PC-3 (cell line): ENCODE measurements at regions not wholly inside any gene's neighbourhood (a gene's known extent, or its start where the extent isn't known, plus 50 kb on each side); places are given as distances from the start of the nearest gene placed in this dataset.

Source experiments
- ATAC-seq: fragments of 200-7000 bp; cut with Tn5 transposase; 2 replicates; pipeline ENCODE4 v1.9.1; 2020; ENCODE audit warnings: mild to moderate bottlenecking, moderate library complexity
- BruUV-seq: library from RNA; stranded (reverse); fragments of 400-500 nt; replicated peaks from 2 replicates; lab custom pipeline; 2021; lab: Mats Ljungman, UMichigan
- CTCF ChIA-PET: fragments of 300-600 bp; sonication (Branson Sonifier 250); formaldehyde crosslinking; loops from one replicate; lab custom pipeline; 2022; ENCODE audit warnings: antibody characterized with exemption; lab: Charles Lee
- POLR2A ChIA-PET: fragments of 300-600 bp; sonication (Branson Sonifier 250); formaldehyde crosslinking; loops from one replicate; lab custom pipeline; 2022; ENCODE audit warnings: antibody characterized with exemption; ENCODE audit not compliant: unreplicated experiment; lab: Charles Lee
- DNase-seq: peaks from one replicate; pipeline ENCODE4 v3.0.0-alpha.2; 2015
- H2AFZ ChIP-seq: fragments of 300-600 bp; sonication (generic); 2 replicates; pipeline ENCODE4 v1.6.0; 2016; ENCODE audit warnings: antibody characterized with exemption, low read length
- H3F3A ChIP-seq: fragments of 300-600 bp; sonication (generic); one replicate; pipeline ENCODE4 v1.6.0; 2017; ENCODE audit warnings: antibody characterized with exemption, low read length, control low read depth, mild to moderate bottlenecking; ENCODE audit not compliant: unreplicated experiment
- H3K27ac ChIP-seq: fragments of 300-600 bp; sonication (generic); 2 replicates; pipeline ENCODE4 v1.5.1; 2016; ENCODE audit warnings: mild to moderate bottlenecking, low read length
- H3K27me3 ChIP-seq: fragments of 300-600 bp; sonication (generic); 2 replicates; pipeline ENCODE4 v1.6.1; 2016; ENCODE audit warnings: low read length, mixed read lengths
- H3K36me3 ChIP-seq: fragments of 300-600 bp; sonication (generic); 2 replicates; pipeline ENCODE4 v1.6.1; 2016; ENCODE audit warnings: low read depth, mixed run types, low read length, mixed read lengths
- H3K4me1 ChIP-seq: fragments of 300-600 bp; sonication (generic); 2 replicates; pipeline ENCODE4 v1.5.1; 2016; ENCODE audit warnings: low read length; ENCODE audit not compliant: insufficient read depth
- H3K4me2 ChIP-seq: fragments of 300-600 bp; sonication (generic); 2 replicates; pipeline ENCODE4 v1.6.0; 2016; ENCODE audit warnings: low read length
- H3K4me3 ChIP-seq: fragments of 300-600 bp; sonication (generic); 2 replicates; pipeline ENCODE4 v1.5.1; 2016; ENCODE audit warnings: mild to moderate bottlenecking, low read length, mixed read lengths
- H3K79me2 ChIP-seq: fragments of 300-600 bp; sonication (generic); 2 replicates; pipeline ENCODE4 v1.6.1; 2017; ENCODE audit warnings: low read length, mixed read lengths
- H3K9ac ChIP-seq: fragments of 300-600 bp; sonication (generic); 2 replicates; pipeline ENCODE4 v1.6.0; 2016; ENCODE audit warnings: mild to moderate bottlenecking, low read length
- H3K9me2 ChIP-seq: fragments of 300-600 bp; sonication (generic); replicated peaks from 2 replicates; pipeline ENCODE4 v1.6.1; 2016; ENCODE audit warnings: mixed run types, low read length, mixed read lengths
- H3K9me3 ChIP-seq: fragments of 300-600 bp; sonication (generic); 2 replicates; pipeline ENCODE4 v1.6.1; 2016; ENCODE audit warnings: low read length, mixed read lengths
- H4K20me1 ChIP-seq: fragments of 300-600 bp; sonication (generic); 2 replicates; pipeline ENCODE4 v1.6.1; 2016; ENCODE audit warnings: low read length, mixed read lengths
- EZH2 ChIP-seq: fragments of 300-600 bp; sonication (generic); IDR thresholded peaks from one replicate; pipeline ENCODE4 v1.6.1; 2017; ENCODE audit warnings: antibody characterized with exemption, mild to moderate bottlenecking, low read length; ENCODE audit not compliant: unreplicated experiment
- EZH2phosphoT487 ChIP-seq: fragments of 300-600 bp; sonication (generic); IDR thresholded peaks from 2 replicates; pipeline ENCODE4 v1.6.1; 2018; ENCODE audit warnings: mild to moderate bottlenecking, antibody characterized with exemption, low read length, borderline replicate concordance
- intact Hi-C: fragments of 100-400 bp; cut with micrococcal nuclease; formaldehyde crosslinking; loops from 2 replicates; pipeline ENCODE4 v1.9.0; 2023
- TF ChIP-seq, protein P1 (sequence below): fragments of 300-600 bp; sonication (generic); conservative IDR thresholded peaks from 2 replicates; pipeline ENCODE4 v1.5.1; 2017; ENCODE audit warnings: antibody characterized with exemption, low read depth, mild to moderate bottlenecking, low read length

DNA sequence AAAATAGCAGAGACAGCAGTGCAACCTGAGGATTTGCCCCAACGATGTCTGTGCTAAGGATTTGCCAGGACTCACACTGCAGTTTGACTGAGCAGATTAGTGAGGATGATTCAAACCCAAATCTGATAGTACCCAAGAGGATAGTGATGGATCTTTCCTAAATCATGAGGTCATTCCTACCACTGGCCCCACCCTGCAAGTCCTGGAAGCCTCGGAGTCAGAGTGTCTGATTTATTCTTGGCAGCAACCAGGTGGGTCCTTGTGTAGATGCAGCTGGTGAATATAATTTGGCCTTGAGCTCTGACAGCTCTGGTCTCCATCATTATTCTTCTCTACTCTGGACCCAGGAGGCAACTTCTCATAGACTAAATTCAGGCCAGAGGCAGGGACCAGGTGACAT, 179.3 kb upstream of the RAG2 start:
- H3K36me3 ChIP-seq: no peaks in the 10 kb centered on the region
- no peaks in the 10 kb centered on the region for H4K20me1 ChIP-seq
- CTCF ChIA-PET: no interaction called here
- H3K4me2 ChIP-seq: no peak overlapping the region
- H3K79me2 ChIP-seq: no peaks in the 10 kb centered on the region
- no TSS peak for BruUV-seq
- peaks cover 12% of the 10 kb centered on the region; the same call in 1 of the 2 replicates for H3K27me3 ChIP-seq
- TF ChIP-seq EZH2phosphoT487: no peak
- TF ChIP-seq EZH2: no peak
- TF ChIP-seq, protein P1, sequence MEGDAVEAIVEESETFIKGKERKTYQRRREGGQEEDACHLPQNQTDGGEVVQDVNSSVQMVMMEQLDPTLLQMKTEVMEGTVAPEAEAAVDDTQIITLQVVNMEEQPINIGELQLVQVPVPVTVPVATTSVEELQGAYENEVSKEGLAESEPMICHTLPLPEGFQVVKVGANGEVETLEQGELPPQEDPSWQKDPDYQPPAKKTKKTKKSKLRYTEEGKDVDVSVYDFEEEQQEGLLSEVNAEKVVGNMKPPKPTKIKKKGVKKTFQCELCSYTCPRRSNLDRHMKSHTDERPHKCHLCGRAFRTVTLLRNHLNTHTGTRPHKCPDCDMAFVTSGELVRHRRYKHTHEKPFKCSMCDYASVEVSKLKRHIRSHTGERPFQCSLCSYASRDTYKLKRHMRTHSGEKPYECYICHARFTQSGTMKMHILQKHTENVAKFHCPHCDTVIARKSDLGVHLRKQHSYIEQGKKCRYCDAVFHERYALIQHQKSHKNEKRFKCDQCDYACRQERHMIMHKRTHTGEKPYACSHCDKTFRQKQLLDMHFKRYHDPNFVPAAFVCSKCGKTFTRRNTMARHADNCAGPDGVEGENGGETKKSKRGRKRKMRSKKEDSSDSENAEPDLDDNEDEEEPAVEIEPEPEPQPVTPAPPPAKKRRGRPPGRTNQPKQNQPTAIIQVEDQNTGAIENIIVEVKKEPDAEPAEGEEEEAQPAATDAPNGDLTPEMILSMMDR: no peak
- H3K27ac ChIP-seq: no peak overlapping the region
- H3K9me2 ChIP-seq: no peaks in the 10 kb centered on the region
- H2AFZ ChIP-seq: no peak overlapping the region
- DNase-seq (no peak), ATAC-seq (no peak)
- intact Hi-C loops: no loop called here
- POLR2A ChIA-PET: no interaction called here
- H3K9me3 ChIP-seq: no peaks in the 10 kb centered on the region
- no peak overlapping the region for H3K9ac ChIP-seq
- no peaks in the 10 kb centered on the region for H3K4me1 ChIP-seq
- no peak overlapping the region for H3K4me3 ChIP-seq
- H3F3A ChIP-seq: no peaks in the 10 kb centered on the region

DNA sequence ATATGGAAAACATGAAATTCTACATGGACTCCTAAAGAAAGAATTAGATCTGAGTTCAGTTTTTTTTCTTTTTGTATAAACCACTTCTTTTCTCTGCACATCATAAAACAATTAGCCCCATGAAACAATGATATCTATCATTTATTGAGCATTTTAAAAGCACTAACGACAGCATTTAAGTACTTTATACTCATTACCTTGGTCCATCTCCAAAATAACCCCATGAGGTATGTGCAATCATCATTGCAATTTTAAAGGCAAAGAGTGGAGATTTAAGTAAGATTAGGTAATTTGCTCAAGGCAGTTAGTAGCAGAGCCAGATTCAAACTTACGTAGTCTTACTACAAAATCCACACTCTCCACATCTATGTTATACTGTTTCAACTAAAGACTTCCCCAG, 177.7 kb upstream of the RAG2 start:
- POLR2A ChIA-PET: no interaction called here
- no peaks in the 10 kb centered on the region for H3K9me2 ChIP-seq
- H2AFZ ChIP-seq: no peak overlapping the region
- DNase-seq (no peak), ATAC-seq (no peak)
- no peaks in the 10 kb centered on the region for H3K79me2 ChIP-seq
- BruUV-seq: no TSS peak
- no peaks in the 10 kb centered on the region for H3K36me3 ChIP-seq
- no peaks in the 10 kb centered on the region for H4K20me1 ChIP-seq
- intact Hi-C loops: no loop called here
- CTCF ChIA-PET: no interaction called here
- no peaks in the 10 kb centered on the region for H3F3A ChIP-seq
- no peak overlapping the region for H3K4me2 ChIP-seq
- no peak overlapping the region for H3K27ac ChIP-seq
- TF ChIP-seq, protein P1: no peak
- TF ChIP-seq EZH2 (no peak), EZH2phosphoT487 (no peak)
- no peaks in the 10 kb centered on the region for H3K4me1 ChIP-seq
- no peaks in the 10 kb centered on the region for H3K9me3 ChIP-seq
- H3K27me3 ChIP-seq: peaks cover 20% of the 10 kb centered on the region
- no peak overlapping the region for H3K9ac ChIP-seq
- H3K4me3 ChIP-seq: no peak overlapping the region

DNA sequence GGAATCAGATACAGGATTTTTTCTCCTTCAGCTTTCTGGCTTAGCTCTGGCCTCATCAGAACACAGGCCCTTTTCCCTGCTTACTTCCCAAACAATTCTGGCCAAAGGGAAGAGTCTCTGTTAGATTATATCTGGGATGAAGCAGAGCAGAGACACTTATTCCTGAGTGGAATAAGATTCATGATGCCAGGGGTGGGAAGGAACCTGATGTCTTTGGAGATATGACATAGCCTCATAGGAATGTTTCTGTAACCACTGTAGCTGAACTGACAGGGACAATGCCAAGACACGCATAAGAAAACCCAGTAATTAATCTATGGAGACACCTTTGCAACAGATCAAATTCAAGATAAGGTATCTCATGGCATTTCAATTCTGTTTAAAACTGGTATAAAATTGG, 177.1 kb upstream of the RAG2 start:
- ChIA-PET POLR2A (no interaction called here), CTCF (no interaction called here)
- no TSS peak for BruUV-seq
- Histone ChIP-seq H3K4me1 (no peaks in the 10 kb centered on the region), H2AFZ (no peak overlapping the region), H3F3A (no peaks in the 10 kb centered on the region), H4K20me1 (no peaks in the 10 kb centered on the region), H3K79me2 (no peaks in the 10 kb centered on the region), H3K9ac (no peak overlapping the region), H3K9me3 (no peaks in the 10 kb centered on the region), H3K27me3 (peaks cover 20% of the 10 kb centered on the region), H3K9me2 (no peaks in the 10 kb centered on the region), H3K36me3 (no peaks in the 10 kb centered on the region), H3K27ac (no peak overlapping the region), H3K4me3 (no peak overlapping the region), H3K4me2 (no peak overlapping the region)
- intact Hi-C loops: no loop called here
- TF ChIP-seq EZH2 (no peak), EZH2phosphoT487 (no peak)
- TF ChIP-seq, protein P1: no peak
- ATAC-seq (no peak), DNase-seq (peak; percentile 19)
